ENCODE measurements at regions not wholly inside any gene's neighbourhood (a gene's known extent, or its start where the extent isn't known, plus 50 kb on each side); places are given as distances from the start of the nearest gene placed in this dataset.

DNA sequence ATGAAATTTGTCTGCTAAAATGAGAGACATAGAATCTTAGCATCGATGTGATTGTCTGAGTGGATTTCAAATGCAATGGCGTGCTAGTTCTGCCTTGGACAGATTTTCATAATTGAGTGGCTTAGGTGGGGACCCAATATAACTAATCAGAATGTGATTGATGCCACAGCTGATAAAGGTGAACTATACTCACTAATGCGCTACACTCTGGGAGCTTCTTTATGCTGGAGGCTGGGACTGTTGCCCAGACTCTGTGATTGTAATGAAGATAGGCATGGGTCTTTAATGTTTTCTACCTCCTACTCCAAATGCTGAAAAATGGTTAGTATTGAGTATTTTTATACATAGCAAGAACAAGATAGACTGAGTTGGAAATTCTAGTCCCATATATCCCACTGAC is 339.5 kb upstream of the SLC39A10 start:
- TF ChIP-seq POLR2A (IDR thresholded peaks at IDR 0.05) = no peak
- no peak for TF ChIP-seq CTCF (IDR thresholded peaks at IDR 0.05)
- TF ChIP-seq POLR2AphosphoS5 (IDR thresholded peaks at IDR 0.05) = no peak

Measured in suprapubic skin (tissue), 4 donors.